ENCODE measurements at regions not wholly inside any gene's neighbourhood (a gene's known extent, or its start where the extent isn't known, plus 50 kb on each side); places are given as distances from the start of the nearest gene placed in this dataset.

DNA sequence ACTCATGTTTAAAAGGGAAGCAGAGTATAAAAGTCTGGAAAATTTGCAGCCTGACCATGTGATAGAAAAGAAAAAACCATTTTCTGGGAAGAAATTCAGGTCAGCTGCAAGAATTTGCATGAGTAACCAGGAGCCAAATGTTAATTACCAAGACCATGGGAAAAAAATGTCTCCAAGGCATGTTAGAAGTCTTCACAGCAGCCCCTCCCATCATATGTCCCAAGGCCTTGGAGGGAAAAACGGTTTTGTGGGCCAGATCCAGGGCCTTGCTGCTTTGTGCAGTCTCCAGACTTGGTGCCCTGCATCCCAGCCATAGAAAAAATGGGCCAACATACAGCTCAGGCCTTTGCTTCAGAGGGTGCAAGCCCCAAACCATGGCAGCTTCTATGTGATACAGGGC lies 1019.6 kb upstream of the SORCS1 start:
- in situ Hi-C loops (cut with HindIII; ENCODE audit: low pct_unique_long_range_greater_than_20kb, low sequenced_read_pairs) = no loop called here
- no peak for DNase-seq (ENCODE audit: low read depth, low spot score)

- in situ Hi-C loops (cut with HindIII; ENCODE audit: low pct_unique_long_range_greater_than_20kb, low sequenced_read_pairs) = no loop called here
- no peak for DNase-seq (ENCODE audit: low read depth, low spot score)
Observed at GRCh38 chr10:108180878-108181277, 1016.4 kb upstream of the SORCS1 start.

DNA sequence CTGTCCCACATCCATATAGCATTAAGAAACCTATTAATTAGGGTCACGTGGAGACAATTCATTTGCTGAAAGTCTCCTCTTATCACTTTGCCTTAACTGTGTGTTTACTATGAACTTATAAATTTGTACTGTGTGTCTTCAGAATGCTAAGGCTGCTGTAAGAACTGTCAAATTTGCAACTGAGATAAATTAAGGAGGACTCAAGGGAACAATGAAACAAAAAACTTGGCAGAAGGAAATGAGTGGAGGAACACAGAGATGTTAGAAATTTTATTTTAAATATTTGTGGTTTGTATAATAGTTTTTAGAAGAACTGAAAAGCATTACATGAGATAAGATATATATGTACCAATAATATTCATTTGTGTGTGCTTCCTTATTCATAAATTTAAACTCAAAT lies 1005.3 kb upstream of the SORCS1 start:
- in situ Hi-C loops (cut with HindIII; ENCODE audit: low pct_unique_long_range_greater_than_20kb, low sequenced_read_pairs) = no loop called here
- no peak for DNase-seq (ENCODE audit: low read depth, low spot score)

DNA sequence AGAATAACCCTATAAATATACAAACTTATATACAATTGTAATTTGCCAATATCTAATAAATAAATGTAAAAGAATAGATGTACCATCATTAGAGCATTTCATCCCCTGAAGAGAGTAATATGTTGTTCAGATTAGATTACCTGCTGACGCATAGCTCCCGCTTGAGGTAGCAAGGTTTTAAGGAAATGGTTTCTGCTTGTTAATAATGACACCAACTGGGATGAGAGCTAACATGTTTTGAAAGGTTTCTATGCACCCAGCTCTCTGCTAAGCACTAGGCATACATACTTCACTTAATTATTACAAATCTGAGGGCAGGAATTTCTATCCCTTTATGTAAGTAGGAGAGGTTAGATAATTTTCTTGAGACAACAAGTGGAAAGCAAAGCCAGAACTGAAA lies 1003.3 kb upstream of the SORCS1 start:
- in situ Hi-C loops (cut with HindIII; ENCODE audit: low pct_unique_long_range_greater_than_20kb, low sequenced_read_pairs) = no loop called here

DNA sequence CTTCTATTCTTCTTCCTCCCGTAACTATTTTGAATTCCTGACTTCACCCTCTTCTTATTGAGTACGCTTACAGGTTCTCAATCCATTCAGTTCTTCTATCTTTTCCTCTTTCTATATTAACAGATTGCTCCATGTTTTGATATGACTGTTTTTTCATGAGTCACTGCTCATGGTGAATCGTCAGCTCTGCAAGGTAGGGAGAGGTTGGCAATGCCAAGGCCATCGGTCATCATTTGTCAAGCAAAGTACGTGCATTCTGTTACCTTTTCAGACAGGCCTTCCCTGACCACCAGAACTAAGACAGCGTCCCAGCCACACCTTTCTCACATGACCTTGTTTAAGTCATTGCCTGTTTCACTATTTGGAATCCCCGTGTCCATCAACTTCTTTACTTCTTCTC lies 1001.9 kb upstream of the SORCS1 start:
- in situ Hi-C loops (cut with HindIII; ENCODE audit: low pct_unique_long_range_greater_than_20kb, low sequenced_read_pairs) = no loop called here
- no peak for DNase-seq (ENCODE audit: low read depth, low spot score)

More for the DNA sequence above, 1003.3 kb upstream of the SORCS1 start:
- DNase-seq (ENCODE audit: low read depth, low spot score) = no peak

DNA sequence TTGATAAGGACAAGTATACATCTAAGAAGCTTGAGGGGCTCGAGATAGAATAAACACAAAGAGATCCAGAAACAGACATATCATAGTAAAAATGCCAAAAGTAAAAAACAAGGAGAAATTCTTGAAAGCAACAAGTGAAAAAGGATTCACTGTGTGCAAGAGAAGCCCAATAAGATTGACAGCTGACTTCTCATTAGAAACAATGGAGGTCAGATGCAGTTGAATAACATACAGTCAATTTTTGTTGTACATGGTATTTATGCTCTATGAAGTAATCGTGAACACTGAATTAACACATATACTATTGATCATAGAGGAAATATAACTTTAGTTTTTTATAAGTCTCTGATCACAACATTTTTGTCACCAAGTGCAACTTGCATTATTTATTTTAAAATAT lies 982.8 kb upstream of the SORCS1 start:
- in situ Hi-C loops (cut with HindIII; ENCODE audit: low pct_unique_long_range_greater_than_20kb, low sequenced_read_pairs) = no loop called here
- DNase-seq (ENCODE audit: low read depth, low spot score) = no peak

DNA sequence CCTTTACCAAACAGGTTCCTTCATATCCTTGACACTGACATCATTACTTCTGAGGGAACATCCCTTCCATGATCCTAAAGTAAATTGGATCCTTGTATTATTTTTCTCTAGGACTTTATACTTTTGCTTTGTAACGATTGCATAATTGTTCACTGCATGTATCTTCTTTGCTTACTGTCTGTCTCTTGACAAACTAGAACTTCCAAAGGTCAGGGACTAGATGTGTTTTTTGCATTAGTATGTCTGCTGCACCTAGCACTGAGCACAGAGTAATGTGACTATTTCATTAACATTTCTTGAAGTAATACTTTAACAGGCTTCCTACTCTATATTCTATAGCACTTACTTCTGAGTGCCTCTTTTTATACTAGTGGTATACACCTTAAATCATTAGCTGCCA lies 976.6 kb upstream of the SORCS1 start:
- DNase-seq (ENCODE audit: low read depth, low spot score) = no peak
- in situ Hi-C loops (cut with HindIII; ENCODE audit: low pct_unique_long_range_greater_than_20kb, low sequenced_read_pairs) = no loop called here

DNA sequence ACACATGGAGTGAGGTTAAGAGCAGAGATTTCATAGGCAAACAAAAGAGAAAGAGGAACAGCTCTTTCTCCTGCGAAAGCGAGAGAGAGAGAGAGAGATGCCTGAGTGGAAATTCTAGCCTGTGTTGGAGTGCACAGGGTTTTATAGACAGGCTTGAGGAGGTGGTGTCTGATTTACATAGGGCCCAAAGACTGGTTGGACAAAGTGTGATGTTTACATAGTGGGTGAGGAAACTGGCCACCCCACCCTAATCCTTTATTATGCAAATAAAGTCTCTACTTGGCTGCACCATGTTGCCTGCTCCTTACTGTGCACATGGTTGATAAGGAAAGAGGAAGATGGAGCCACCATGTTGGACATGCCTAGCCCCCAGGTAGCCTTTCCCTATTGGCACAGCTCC lies 967.8 kb upstream of the SORCS1 start:
- in situ Hi-C loops (cut with HindIII; ENCODE audit: low pct_unique_long_range_greater_than_20kb, low sequenced_read_pairs) = no loop called here

DNA sequence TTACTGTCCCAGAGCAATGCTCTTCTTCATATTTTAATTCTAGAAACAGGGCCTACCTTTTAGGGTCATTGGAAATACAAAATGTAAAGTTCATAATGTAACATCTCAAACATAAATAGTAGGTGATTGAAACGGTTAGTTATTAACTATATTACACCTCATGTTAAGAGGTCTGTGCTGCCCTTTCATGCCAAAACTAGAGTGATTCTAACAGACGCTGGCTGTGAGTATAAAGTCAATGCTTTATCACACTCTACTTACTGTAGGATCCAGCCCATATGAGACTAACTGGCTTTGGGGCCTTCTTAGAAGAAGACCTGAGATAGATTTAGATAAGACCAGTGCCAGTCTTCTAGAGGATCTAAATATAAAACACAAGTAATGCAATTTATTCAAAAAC lies 966.1 kb upstream of the SORCS1 start:
- in situ Hi-C loops (cut with HindIII; ENCODE audit: low pct_unique_long_range_greater_than_20kb, low sequenced_read_pairs) = no loop called here
- no peak for DNase-seq (ENCODE audit: low read depth, low spot score)

More for the DNA sequence above, 967.8 kb upstream of the SORCS1 start:
- no peak for DNase-seq (ENCODE audit: low read depth, low spot score)

DNA sequence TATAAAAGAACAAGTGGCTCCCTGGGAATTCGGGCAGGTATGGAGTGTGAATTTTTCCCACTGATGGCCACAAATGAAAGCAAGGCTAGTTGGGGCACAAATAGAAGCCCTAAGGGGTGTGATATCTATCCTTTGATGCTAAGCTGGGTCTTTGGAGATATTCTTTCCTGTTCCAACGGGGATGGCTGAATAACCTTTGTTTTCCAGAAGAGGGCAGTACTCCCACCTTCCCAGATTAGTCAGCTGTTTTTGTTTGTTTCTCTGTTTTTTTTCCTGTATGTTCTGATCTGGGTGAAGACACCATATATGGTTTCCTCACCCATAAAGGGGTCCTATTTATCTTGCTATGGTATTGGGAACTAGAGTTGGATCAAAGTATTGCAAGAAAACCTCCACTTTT lies 947.7 kb upstream of the SORCS1 start:
- in situ Hi-C loops (cut with HindIII; ENCODE audit: low pct_unique_long_range_greater_than_20kb, low sequenced_read_pairs) = no loop called here
- peak; percentile 13 for DNase-seq (ENCODE audit: low read depth, low spot score)

DNA sequence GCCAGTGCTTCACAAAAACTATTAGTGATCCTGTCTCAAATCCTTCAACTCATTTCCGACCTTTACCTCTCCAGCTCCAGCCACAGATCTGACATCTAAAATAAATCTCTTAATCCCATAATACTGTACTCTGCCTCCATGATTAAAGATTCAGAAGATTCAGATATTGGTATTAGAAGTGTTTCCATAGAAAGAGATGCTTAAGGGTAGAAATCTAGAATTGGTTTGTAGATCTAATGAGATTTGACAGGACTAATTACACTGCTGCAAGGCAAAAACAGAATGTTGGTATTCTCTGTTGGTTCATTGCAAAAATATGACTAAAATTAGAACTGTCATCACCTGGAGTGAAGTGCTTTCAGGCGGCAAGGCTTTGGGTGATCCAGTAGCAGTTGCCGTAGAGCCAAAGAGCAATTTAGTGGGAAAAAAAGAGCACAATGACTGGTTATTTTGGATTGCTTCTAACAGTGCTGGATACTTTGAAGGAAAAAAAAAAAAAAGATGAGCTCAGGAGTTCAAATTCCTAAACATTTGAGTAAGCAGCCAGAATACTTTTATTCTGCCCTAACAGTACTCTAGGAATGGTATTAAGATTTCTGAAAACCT lies 940.1 kb upstream of the SORCS1 start:
- in situ Hi-C loops (cut with HindIII; ENCODE audit: low pct_unique_long_range_greater_than_20kb, low sequenced_read_pairs) = no loop called here
- no peak for DNase-seq (ENCODE audit: low read depth, low spot score)

DNA sequence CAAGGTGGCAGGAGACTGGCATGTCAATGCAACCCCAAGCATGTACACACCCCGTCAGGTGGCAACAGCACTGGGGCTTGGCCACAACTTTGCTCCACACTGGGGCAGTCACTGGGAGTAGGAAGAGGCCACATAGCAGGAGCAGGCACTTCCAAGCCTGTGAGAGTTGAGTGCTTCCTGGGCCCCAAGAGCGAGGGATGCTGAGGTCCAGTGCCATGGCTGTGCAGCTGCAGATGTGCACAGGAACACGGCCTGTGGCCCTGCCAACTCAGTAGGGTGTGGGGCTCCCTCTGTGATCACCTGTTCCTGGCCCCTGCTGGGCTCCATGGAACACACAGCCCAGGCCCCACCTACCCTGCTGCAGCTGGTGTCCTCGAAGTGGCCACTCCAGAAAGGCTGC lies 932.8 kb upstream of the SORCS1 start:
- no peak for DNase-seq (ENCODE audit: low read depth, low spot score)
- in situ Hi-C loops (cut with HindIII; ENCODE audit: low pct_unique_long_range_greater_than_20kb, low sequenced_read_pairs) = no loop called here

DNA sequence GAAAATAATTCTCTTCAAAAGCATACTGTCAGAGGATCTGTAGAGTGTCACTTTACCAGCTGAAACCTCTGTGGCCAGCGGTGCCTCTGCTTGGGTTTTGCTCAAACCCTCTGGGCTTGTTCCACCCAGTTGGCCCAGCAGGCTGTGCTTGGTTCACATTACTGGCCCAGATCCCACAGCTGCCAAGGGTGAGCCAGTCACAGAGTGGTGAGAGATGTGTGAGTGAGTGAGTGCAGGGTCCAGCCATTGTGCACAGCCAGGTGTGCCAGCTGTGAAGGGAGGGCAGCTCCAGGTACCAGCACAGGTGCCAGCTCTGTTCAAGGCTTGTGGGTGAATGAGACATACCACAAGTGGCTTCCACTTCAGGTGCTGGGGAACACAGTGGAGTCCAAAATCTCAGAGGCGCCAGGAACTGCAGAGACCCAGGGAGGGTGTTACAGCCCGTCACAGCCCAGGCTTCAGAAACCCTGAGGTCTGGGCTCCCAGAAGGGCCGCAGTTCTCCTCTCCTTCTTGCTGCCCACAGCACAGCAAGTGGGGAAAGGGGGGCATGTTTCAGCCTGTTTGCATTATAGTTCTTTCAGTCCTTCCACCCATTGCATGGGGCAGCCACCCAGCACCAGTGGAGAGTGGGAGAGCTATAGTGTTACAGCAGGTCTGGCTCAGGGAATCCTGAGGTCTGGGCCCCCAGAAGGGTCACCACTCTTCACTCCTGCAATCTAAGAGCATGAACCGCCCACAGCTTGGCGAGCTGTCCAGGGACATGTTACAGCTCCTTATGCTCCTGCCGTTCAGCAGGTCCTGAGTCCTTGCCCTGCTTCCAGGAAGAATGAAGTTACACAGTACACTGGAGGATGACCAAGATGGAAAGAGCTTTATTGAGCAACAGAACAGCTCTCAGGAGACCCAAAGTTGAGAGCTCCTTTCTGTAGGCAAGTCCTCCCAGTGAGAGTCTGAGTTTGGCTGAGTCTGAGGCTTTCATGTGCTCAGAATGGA lies 931.7 kb upstream of the SORCS1 start:
- in situ Hi-C loops (cut with HindIII; ENCODE audit: low pct_unique_long_range_greater_than_20kb, low sequenced_read_pairs) = no loop called here
- DNase-seq (ENCODE audit: low read depth, low spot score) = no peak

DNA sequence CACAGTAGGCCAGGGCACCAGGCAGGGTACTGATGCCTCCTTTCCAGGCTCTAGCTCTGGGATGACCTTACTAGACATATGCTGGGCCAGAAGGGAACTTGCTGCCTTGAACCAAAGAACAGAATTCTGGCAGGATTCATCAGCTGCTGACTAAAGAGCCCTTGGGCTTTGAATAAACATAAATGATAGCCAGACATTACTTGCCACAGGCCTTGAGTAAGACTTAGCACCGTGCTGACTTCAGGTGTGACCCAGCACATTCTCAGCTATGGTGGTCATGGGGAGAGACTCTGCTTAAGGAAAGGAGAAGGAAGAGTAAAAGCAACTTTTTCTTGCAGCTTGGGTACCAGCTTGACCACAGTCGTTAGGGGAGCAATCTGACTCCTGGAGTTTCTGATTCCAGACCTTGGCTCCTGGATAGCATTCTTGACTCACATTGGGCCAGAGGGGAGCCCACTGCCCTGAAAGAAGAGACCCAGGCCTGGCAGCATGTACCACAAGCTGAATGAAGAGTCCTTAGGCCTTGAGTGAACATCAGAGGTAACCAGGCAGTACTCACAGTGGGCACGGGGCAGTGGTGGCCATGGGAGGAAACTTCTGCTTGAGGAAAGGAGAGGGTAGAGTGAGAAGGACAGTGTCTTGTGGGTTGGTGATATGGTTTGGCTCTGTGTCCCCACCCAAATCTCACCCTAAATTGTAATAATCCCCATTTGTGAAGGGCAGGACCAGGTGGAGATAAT lies 926.1 kb upstream of the SORCS1 start:
- in situ Hi-C loops (cut with HindIII; ENCODE audit: low pct_unique_long_range_greater_than_20kb, low sequenced_read_pairs) = no loop called here
- no peak for DNase-seq (ENCODE audit: low read depth, low spot score)

DNA sequence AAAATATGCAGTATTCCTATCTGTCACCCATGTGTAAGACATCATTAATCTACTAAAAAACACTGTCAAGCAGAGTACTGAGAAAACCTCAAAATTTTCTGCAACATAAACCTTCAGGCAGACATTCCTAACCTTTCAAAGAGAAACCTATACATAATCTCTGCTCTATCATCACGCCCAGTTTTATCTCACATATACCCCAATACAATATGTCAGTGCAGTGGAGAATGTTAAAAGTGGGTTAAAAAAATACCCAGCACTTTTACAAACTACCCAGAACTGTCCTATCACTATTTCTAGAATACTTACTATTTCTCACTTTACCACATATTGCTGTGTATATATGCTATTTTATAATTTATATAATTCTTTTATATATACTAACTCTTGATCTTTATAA lies 922.0 kb upstream of the SORCS1 start:
- DNase-seq (ENCODE audit: low read depth, low spot score) = no peak
- in situ Hi-C loops (cut with HindIII; ENCODE audit: low pct_unique_long_range_greater_than_20kb, low sequenced_read_pairs) = no loop called here

GRCh38 chr10:108082596-108082995 lies 918.1 kb upstream of the SORCS1 start:
- in situ Hi-C loops (cut with HindIII; ENCODE audit: low pct_unique_long_range_greater_than_20kb, low sequenced_read_pairs) = no loop called here
- DNase-seq (ENCODE audit: low read depth, low spot score) = no peak

GRCh38 chr10:108078263-108078662 lies 913.8 kb upstream of the SORCS1 start:
- no peak for DNase-seq (ENCODE audit: low read depth, low spot score)
- in situ Hi-C loops (cut with HindIII; ENCODE audit: low pct_unique_long_range_greater_than_20kb, low sequenced_read_pairs) = no loop called here

DNA sequence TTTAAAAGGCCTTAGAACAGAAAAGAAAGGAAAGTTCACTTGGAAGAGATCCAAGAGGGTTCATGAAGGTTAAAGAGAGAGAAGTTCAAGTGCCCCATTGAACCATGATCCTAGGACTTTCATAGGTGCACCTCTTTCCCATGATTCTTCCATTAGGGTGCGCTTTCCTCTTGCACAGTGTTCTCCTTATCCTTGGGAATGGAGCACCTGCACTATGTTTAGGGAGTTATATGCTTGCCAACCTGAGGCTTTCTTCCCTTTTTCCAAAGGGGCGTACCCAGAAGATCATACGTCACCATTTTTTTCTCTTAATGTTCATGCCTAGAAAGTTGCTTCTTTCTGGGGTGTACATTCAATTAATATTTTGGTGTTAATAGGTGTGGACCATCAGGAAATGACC lies 908.0 kb upstream of the SORCS1 start:
- no peak for DNase-seq (ENCODE audit: low read depth, low spot score)
- in situ Hi-C loops (cut with HindIII; ENCODE audit: low pct_unique_long_range_greater_than_20kb, low sequenced_read_pairs) = no loop called here
